Mesendoderm (in vitro differentiated cells): ENCODE measurements at regions not wholly inside any gene's neighbourhood (a gene's known extent, or its start where the extent isn't known, plus 50 kb on each side); places are given as distances from the start of the nearest gene placed in this dataset.

Source experiments
- DNase-seq: peaks from one replicate; pipeline ENCODE4 v3.0.0; 2013
- H2AK5ac ChIP-seq: 2 replicates; pipeline ENCODE4 v1.6.1; 2013; ENCODE audit warnings: low read length, inconsistent platforms
- H2BK120ac ChIP-seq: 2 replicates; pipeline ENCODE4 v1.6.1; 2013; ENCODE audit warnings: low read depth, mild to moderate bottlenecking, low read length, moderate library complexity, mixed read lengths
- H2BK15ac ChIP-seq: replicated peaks from 2 replicates; pipeline ENCODE4 v1.6.1; 2013; ENCODE audit warnings: low read depth, mild to moderate bottlenecking, moderate library complexity
- H2BK5ac ChIP-seq: 2 replicates; pipeline ENCODE4 v1.6.1; 2013; ENCODE audit warnings: low read length, inconsistent platforms
- H3K18ac ChIP-seq: 2 replicates; pipeline ENCODE4 v1.6.1; 2013; ENCODE audit warnings: mild to moderate bottlenecking, low read length, mixed read lengths
- H3K23ac ChIP-seq: one replicate; pipeline ENCODE4 v1.6.1; 2013; ENCODE audit warnings: low read length
- H3K27ac ChIP-seq: 2 replicates; pipeline ENCODE4 v1.5.1; 2013; ENCODE audit warnings: low read depth, mild to moderate bottlenecking, inconsistent platforms, low read length, moderate library complexity
- H3K27me3 ChIP-seq: 2 replicates; pipeline ENCODE4 v1.6.1; 2013; ENCODE audit warnings: low read length, control low read depth, mild to moderate bottlenecking, inconsistent platforms; ENCODE audit not compliant: insufficient read depth, poor library complexity
- H3K36me3 ChIP-seq: 2 replicates; pipeline ENCODE4 v1.6.1; 2013; ENCODE audit warnings: low read length, inconsistent platforms; ENCODE audit not compliant: control insufficient read depth, insufficient read depth
- H3K4ac ChIP-seq: one replicate; pipeline ENCODE4 v1.6.1; 2013; ENCODE audit warnings: low read depth, mild to moderate bottlenecking, low read length, moderate library complexity
- H3K4me1 ChIP-seq: 2 replicates; pipeline ENCODE4 v1.6.1; 2013; ENCODE audit warnings: low read depth, low read length, inconsistent platforms; ENCODE audit not compliant: control insufficient read depth
- H3K4me2 ChIP-seq: 2 replicates; pipeline ENCODE4 v1.6.1; 2013; ENCODE audit warnings: low read length
- H3K4me3 ChIP-seq: 2 replicates; pipeline ENCODE4 v1.5.1; 2013; ENCODE audit warnings: mild to moderate bottlenecking, low read length
- H3K56ac ChIP-seq: one replicate; pipeline ENCODE4 v1.6.1; 2013; ENCODE audit warnings: low read length
- H3K79me1 ChIP-seq: 2 replicates; pipeline ENCODE4 v1.6.1; 2013; ENCODE audit warnings: low read length, inconsistent platforms
- H3K79me2 ChIP-seq: 2 replicates; pipeline ENCODE4 v1.6.1; 2013; ENCODE audit warnings: mild to moderate bottlenecking, low read length; ENCODE audit not compliant: control insufficient read depth, insufficient read depth
- H3K9ac ChIP-seq: 2 replicates; pipeline ENCODE4 v1.6.1; 2013; ENCODE audit warnings: low read length, inconsistent platforms
- H4K5ac ChIP-seq: one replicate; pipeline ENCODE4 v1.6.1; 2013; ENCODE audit warnings: low read length
- H4K8ac ChIP-seq: one replicate; pipeline ENCODE4 v1.6.1; 2013; ENCODE audit warnings: low read depth, mild to moderate bottlenecking, control low read depth, low read length, moderate library complexity
- WGBS: extraction: QIAGEN DNeasy Blood & Tissue Kit; methylation state at CpG from one replicate; pipeline ENCODE4 v1.1.7; 2013; ENCODE audit warnings: low lambda C conversion rate, missing lambda C conversion rate; ENCODE audit not compliant: insufficient coverage; ENCODE audit errors: extremely low coverage; 5-methylcytosine and 5-hydroxymethylcytosine counted together

DNA sequence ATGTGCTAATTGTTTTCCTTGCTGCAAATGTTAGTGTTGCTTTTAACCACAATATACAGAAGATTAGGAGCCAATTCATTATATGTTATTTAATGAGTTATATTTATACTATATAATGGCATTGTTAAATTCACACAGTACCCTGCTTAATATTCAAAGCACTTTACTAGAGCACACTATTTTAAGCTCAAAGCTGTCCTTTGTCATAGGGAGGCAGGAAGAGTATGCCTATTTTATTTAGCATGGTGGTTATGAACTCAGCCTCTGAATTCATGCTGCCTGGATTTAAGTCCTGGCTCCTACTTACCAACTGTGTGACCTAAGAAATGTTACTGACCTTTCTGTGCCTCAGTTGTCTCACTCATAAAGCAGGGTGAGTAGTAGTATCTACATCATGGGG lies 80.5 kb downstream of the FASTKD2 start:
- Histone ChIP-seq H3K9ac (no peak overlapping the region), H3K56ac (no peak overlapping the region), H3K36me3 (no peaks in the 10 kb centered on the region), H3K4ac (no peak overlapping the region), H2AK5ac (no peak overlapping the region), H2BK120ac (no peak overlapping the region), H4K8ac (no peak overlapping the region), H3K79me2 (no peaks in the 10 kb centered on the region), H3K18ac (no peak overlapping the region), H2BK5ac (no peak overlapping the region), H2BK15ac (no peak overlapping the region), H3K4me3 (no peak overlapping the region), H3K27me3 (no peaks in the 10 kb centered on the region), H4K5ac (no peak overlapping the region), H3K79me1 (no peaks in the 10 kb centered on the region), H3K4me1 (no peaks in the 10 kb centered on the region), H3K4me2 (no peak overlapping the region), H3K27ac (no peak overlapping the region), H3K23ac (peak overlapping the region; percentile 48)
- DNase-seq = no peak

DNA sequence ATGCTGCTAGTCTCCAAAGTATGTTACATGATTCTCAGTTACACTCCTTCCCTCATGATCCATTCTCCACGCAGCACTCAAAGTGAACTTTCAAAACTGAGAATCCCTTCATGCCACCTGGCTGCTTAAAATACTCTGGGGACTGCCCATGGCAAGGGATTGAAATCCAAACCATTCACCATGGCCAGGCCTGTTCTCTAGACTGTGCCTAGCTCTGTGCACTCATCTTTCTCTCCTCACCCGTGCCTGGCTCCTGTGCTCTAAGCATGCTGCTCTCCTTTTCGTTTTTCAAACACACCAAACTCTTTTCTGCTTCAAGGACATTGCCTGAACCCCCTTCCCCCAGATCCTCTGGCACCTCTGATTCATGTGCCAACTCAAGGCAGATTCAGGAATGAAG lies 80.9 kb downstream of the FASTKD2 start:
- H3K36me3 ChIP-seq = no peaks in the 10 kb centered on the region
- WGBS = no CpG with 5 or more reads among the region's 3 CpGs

DNA sequence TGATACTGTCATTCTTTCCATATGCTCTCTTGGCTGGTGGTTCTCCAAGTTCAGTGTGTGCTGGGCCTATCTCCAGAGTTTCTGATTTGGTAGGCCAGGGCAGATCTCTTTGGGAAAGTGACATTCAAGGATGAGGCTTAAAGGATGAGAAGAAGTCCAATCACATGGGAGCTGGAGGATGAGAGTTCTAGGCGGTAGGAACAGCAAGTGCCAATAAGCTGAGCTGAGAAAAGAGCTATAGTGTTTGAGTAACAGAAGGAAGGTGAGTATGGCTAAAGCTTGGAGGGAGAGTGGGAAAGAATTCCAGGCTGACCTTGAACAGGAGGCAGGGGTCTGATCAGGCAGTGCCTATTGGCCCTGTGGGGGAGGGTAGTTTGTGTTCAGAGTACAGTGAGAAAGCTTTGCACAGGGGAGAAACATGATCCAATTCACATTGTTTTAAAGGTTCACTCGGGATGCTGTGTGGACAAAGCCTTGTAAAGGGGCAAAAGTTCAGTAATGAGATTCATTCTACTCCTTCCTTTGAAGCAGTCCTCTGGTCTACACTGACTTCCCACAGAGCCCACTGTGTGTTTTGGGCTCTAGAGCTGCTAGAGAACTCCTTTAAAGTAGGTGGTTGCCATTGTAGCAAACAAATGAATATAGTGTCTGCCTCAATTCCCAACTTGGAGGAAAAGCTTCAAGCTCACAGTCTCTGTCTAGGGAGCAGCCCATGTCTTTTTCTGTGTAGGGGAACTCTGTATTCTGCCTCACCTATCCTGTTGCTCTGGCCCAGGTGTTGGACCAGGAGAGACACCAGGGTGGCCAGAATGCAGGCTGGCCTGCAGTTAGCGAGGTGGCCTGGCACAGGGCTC lies 81.8 kb downstream of the FASTKD2 start:
- Histone ChIP-seq H2BK5ac (no peak overlapping the region), H3K18ac (no peak overlapping the region), H3K23ac (no peak overlapping the region), H3K4me2 (no peak overlapping the region), H2BK120ac (no peak overlapping the region), H3K27ac (no peak overlapping the region), H3K4me1 (no peaks in the 10 kb centered on the region), H3K56ac (no peak overlapping the region), H3K4me3 (no peak overlapping the region), H3K4ac (no peak overlapping the region), H3K79me2 (no peaks in the 10 kb centered on the region), H3K36me3 (no peaks in the 10 kb centered on the region), H3K27me3 (no peaks in the 10 kb centered on the region), H3K9ac (no peak overlapping the region), H4K8ac (no peak overlapping the region), H4K5ac (no peak overlapping the region), H2AK5ac (no peak overlapping the region), H3K79me1 (no peaks in the 10 kb centered on the region), H2BK15ac (no peak overlapping the region)
- DNase-seq = no peak
- no CpG with 5 or more reads among the region's 3 CpGs for WGBS

More for the DNA sequence above, 80.9 kb downstream of the FASTKD2 start:
- no peak overlapping the region for H3K56ac ChIP-seq
- H4K5ac ChIP-seq = no peak overlapping the region
- no peak overlapping the region for H2BK15ac ChIP-seq
- H3K18ac ChIP-seq = no peak overlapping the region
- H3K4ac ChIP-seq = no peak overlapping the region
- no peaks in the 10 kb centered on the region for H3K79me2 ChIP-seq
- H3K27ac ChIP-seq = no peak overlapping the region
- H3K79me1 ChIP-seq = no peaks in the 10 kb centered on the region
- no peak overlapping the region for H3K9ac ChIP-seq
- no peak for DNase-seq
- no peak overlapping the region for H2AK5ac ChIP-seq
- H3K27me3 ChIP-seq = no peaks in the 10 kb centered on the region
- no peaks in the 10 kb centered on the region for H3K4me1 ChIP-seq
- no peak overlapping the region for H3K4me2 ChIP-seq
- no peak overlapping the region for H2BK120ac ChIP-seq
- H3K23ac ChIP-seq = peak overlapping the region; percentile 48
- no peak overlapping the region for H2BK5ac ChIP-seq
- H3K4me3 ChIP-seq = no peak overlapping the region
- H4K8ac ChIP-seq = no peak overlapping the region

DNA sequence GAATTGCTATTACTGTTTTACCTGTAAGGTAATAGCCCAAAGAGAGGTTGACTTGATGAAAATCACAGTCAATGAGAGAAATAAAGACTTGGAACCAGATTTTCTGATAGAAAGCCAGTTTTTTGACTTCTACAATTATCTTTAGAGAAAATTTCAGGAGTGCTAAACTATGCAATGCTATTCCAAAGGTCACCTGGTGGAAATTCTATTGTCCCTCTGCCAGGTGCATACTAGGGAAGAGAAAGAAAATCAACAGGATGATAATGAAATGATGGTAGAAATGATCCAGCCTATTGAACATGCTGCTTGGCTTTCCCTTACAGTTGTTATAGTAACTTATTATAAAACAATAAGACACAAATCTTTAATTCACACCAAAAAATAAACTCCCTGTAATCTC lies 85.0 kb downstream of the FASTKD2 start:
- no peak overlapping the region for H2AK5ac ChIP-seq
- H2BK5ac ChIP-seq = no peak overlapping the region
- H3K4ac ChIP-seq = no peak overlapping the region
- no peak overlapping the region for H3K4me3 ChIP-seq
- H4K5ac ChIP-seq = no peak overlapping the region
- H3K4me1 ChIP-seq = no peaks in the 10 kb centered on the region
- no peak overlapping the region for H2BK120ac ChIP-seq
- H3K27ac ChIP-seq = no peak overlapping the region
- H3K23ac ChIP-seq = no peak overlapping the region
- H2BK15ac ChIP-seq = no peak overlapping the region
- no peaks in the 10 kb centered on the region for H3K36me3 ChIP-seq
- no peaks in the 10 kb centered on the region for H3K27me3 ChIP-seq
- DNase-seq = no peak
- no peak overlapping the region for H4K8ac ChIP-seq
- no peak overlapping the region for H3K18ac ChIP-seq
- no peak overlapping the region for H3K9ac ChIP-seq
- no peaks in the 10 kb centered on the region for H3K79me2 ChIP-seq
- no peaks in the 10 kb centered on the region for H3K79me1 ChIP-seq
- H3K4me2 ChIP-seq = no peak overlapping the region
- H3K56ac ChIP-seq = no peak overlapping the region

DNA sequence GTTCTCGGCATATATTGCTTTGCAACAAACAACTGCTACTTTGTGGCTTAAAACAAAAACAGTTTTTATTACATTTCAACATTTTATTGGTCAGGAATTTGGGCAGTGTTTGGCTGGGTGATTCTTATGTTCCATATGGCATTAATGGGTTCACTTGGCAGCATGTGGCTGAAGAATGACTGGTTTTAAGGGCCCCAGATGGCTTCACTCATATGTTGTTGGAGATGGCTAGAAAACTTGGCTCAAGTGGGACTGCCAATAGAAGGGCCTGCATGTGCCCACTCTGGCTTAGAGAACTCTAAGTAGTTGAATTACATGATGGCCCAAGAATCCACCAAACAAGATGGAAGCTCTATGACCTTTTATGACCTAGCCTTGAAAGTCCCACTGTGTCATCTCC lies 86.1 kb downstream of the FASTKD2 start:
- Histone ChIP-seq H3K4me3 (no peak overlapping the region), H2BK120ac (no peak overlapping the region), H3K4me2 (no peak overlapping the region), H4K5ac (no peak overlapping the region), H3K79me2 (no peaks in the 10 kb centered on the region), H2BK5ac (no peak overlapping the region), H3K18ac (no peak overlapping the region), H3K36me3 (no peaks in the 10 kb centered on the region), H3K4me1 (no peaks in the 10 kb centered on the region), H4K8ac (no peak overlapping the region), H3K27ac (no peak overlapping the region), H3K9ac (no peak overlapping the region), H3K56ac (no peak overlapping the region), H3K4ac (no peak overlapping the region), H3K79me1 (no peaks in the 10 kb centered on the region), H3K27me3 (no peaks in the 10 kb centered on the region), H3K23ac (no peak overlapping the region), H2AK5ac (no peak overlapping the region), H2BK15ac (no peak overlapping the region)
- WGBS = no CpG with 5 or more reads among the region's 1 CpG
- DNase-seq = no peak

DNA sequence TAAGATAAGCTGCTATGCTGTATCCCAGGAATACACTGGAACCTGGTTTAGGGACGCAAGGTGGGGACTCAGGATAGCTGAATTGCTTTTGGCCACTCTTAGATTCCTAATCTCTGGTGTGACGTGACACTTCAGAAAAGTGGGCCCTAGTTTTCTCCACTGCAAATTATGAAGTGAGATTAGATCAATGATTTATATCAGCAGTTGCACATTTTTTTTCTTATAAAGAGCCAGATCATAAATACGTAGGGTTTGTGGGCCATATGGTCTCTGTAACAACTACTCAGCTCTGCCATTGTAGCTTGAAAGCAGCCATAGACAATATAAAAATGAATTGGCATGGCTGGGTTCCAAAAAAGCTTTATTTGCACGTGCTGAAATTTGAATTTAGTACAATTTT lies 85.4 kb upstream of the CPO start:
- WGBS = no CpG with 5 or more reads among the region's 4 CpGs
- no peak overlapping the region for H2BK120ac ChIP-seq
- no peaks in the 10 kb centered on the region for H3K79me2 ChIP-seq
- H4K5ac ChIP-seq = no peak overlapping the region
- DNase-seq = peak; percentile 14
- H3K79me1 ChIP-seq = no peaks in the 10 kb centered on the region
- H3K4me1 ChIP-seq = no peaks in the 10 kb centered on the region
- no peaks in the 10 kb centered on the region for H3K36me3 ChIP-seq
- H3K4me3 ChIP-seq = no peak overlapping the region
- H2BK5ac ChIP-seq = no peak overlapping the region
- H4K8ac ChIP-seq = no peak overlapping the region
- H3K27ac ChIP-seq = no peak overlapping the region
- no peak overlapping the region for H3K4ac ChIP-seq
- no peak overlapping the region for H3K23ac ChIP-seq
- H3K4me2 ChIP-seq = no peak overlapping the region
- no peak overlapping the region for H2BK15ac ChIP-seq
- H3K9ac ChIP-seq = no peak overlapping the region
- no peak overlapping the region for H3K18ac ChIP-seq
- no peak overlapping the region for H2AK5ac ChIP-seq
- no peaks in the 10 kb centered on the region for H3K27me3 ChIP-seq
- no peak overlapping the region for H3K56ac ChIP-seq
